GM12878 (cell line): ENCODE measurements at regions not wholly inside any gene's neighbourhood (a gene's known extent, or its start where the extent isn't known, plus 50 kb on each side); places are given as distances from the start of the nearest gene placed in this dataset.
"Not testable (repeated sequence)": the region's sequence is repeated elsewhere in the genome, so short reads cannot be mapped to it uniquely, and the experiment has no call there.

Experiments used
- ATAC-seq: fragments of 200-7000 bp; cut with Tn5 transposase; 3 replicates; pipeline ENCODE4 v1.9.1; 2020; ENCODE audit warnings: mild to moderate bottlenecking, moderate library complexity
- BruUV-seq: library from RNA; stranded (reverse); fragments of 400-500 nt; replicated peaks from 2 replicates; lab custom pipeline; 2021; lab: Mats Ljungman, UMichigan
- CTCF ChIA-PET: fragments of 300-600 bp; sonication (Branson Sonifier 250); formaldehyde crosslinking; extraction: SDS; loops from one replicate; lab custom pipeline; 2021; ENCODE audit warnings: inconsistent platforms; lab: Yijun Ruan, JAX
- POLR2A ChIA-PET: fragments of 350-600 bp; formaldehyde crosslinking; extraction: SDS; loops from one replicate; lab custom pipeline; 2021; ENCODE audit warnings: inconsistent platforms; lab: Charles Lee
- RAD21 ChIA-PET: fragments of 300-600 bp; sonication (Branson Sonifier 250); formaldehyde crosslinking; loops from one replicate; lab custom pipeline; 2023; ENCODE audit warnings: antibody characterized with exemption; ENCODE audit not compliant: unreplicated experiment; lab: Charles Lee
- SMC1A ChIA-PET: fragments of 300-600 bp; sonication (Branson Sonifier 250); formaldehyde crosslinking; loops from one replicate; lab custom pipeline; 2023; ENCODE audit not compliant: unreplicated experiment, uncharacterized antibody; lab: Charles Lee
- DNase-seq: peaks from one replicate; pipeline ENCODE4 v3.0.0-alpha.2; 2011; ENCODE audit warnings: low read depth, low spot score
- FAIRE-seq: peaks from 3 replicates; lab custom pipeline; 2011; peaks lifted over from hg19 to GRCh38; lab: Jason Lieb, UNC
- H2AFZ ChIP-seq: 2 replicates; pipeline ENCODE4 v1.6.0; 2011; ENCODE audit warnings: low read depth, low read length, control low read depth; ENCODE audit not compliant: control insufficient read depth
- H3K27ac ChIP-seq: 2 replicates; pipeline ENCODE4 v1.5.1; 2011; ENCODE audit warnings: control low read depth; ENCODE audit not compliant: control insufficient read depth, insufficient read depth
- H3K27me3 ChIP-seq, 2 experiments: replicated peaks in 1 of 2; 2 replicates each; pipeline versions ENCODE4 v1.6.0 to v1.6.1; 2011; ENCODE audit warnings: low read length in 1 of 2; ENCODE audit not compliant: control insufficient read depth in 2 of 2, insufficient read depth in 2 of 2
- H3K36me3 ChIP-seq, 2 experiments: 2 replicates each; pipeline ENCODE4 v1.5.1; 2011; ENCODE audit warnings: low read length in 1 of 2; ENCODE audit not compliant: control insufficient read depth in 2 of 2, insufficient read depth in 2 of 2
- H3K4me1 ChIP-seq: 2 replicates; pipeline ENCODE4 v1.6.1; 2011; ENCODE audit warnings: mild to moderate bottlenecking, low read length, moderate library complexity, mixed read lengths; ENCODE audit not compliant: control insufficient read depth, insufficient read depth
- H3K4me2 ChIP-seq: 2 replicates; pipeline ENCODE4 v1.6.0; 2011; ENCODE audit warnings: control low read depth; ENCODE audit not compliant: control insufficient read depth, insufficient read depth
- H3K4me3 ChIP-seq: fragments of 200-600 bp; sonication (generic); 2 replicates; pipeline ENCODE4 v1.5.1; 2016
- H3K79me2 ChIP-seq: 2 replicates; pipeline ENCODE4 v1.6.0; 2011; ENCODE audit warnings: low read length; ENCODE audit not compliant: control insufficient read depth, insufficient read depth
- H3K9ac ChIP-seq: 2 replicates; pipeline ENCODE4 v1.8.0; 2011; ENCODE audit warnings: low read length, control low read depth, mixed read lengths; ENCODE audit not compliant: control insufficient read depth, insufficient read depth
- H3K9me3 ChIP-seq: replicated peaks from 3 replicates; pipeline ENCODE4 v1.5.1; 2011; ENCODE audit warnings: mild to moderate bottlenecking, low read length; ENCODE audit not compliant: control insufficient read depth, insufficient read depth
- H4K20me1 ChIP-seq: 2 replicates; pipeline ENCODE4 v1.6.0; 2011; ENCODE audit not compliant: control insufficient read depth, insufficient read depth
- ATF3 ChIP-seq: IDR thresholded peaks from 2 replicates; pipeline ENCODE4 v1.6.1; 2011; ENCODE audit warnings: low read depth, mild to moderate bottlenecking, low read length, moderate library complexity, borderline replicate concordance; ENCODE audit errors: extremely low read depth
- ESRRA ChIP-seq: IDR thresholded peaks from 2 replicates; pipeline ENCODE4 v1.6.1; 2012; ENCODE audit warnings: mild to moderate bottlenecking, low read length, improper control_type of control experiment
- ZNF207 ChIP-seq: fragments of 450-650 bp; IDR thresholded peaks from 2 replicates; pipeline ENCODE4 v1.6.1; 2014; ENCODE audit warnings: antibody characterized with exemption, mild to moderate bottlenecking, borderline replicate concordance
- WGBS: methylation state at CpG from one replicate; pipeline ENCODE4 v1.1.6; 2016; ENCODE audit warnings: low lambda C conversion rate; ENCODE audit not compliant: insufficient replicate concordance, insufficient coverage; ENCODE audit errors: missing lambda C conversion rate; 5-methylcytosine and 5-hydroxymethylcytosine counted together
- in situ Hi-C: fragments of 300-500 bp; cut with MboI; formaldehyde crosslinking; loops from 9 replicates; pipeline ENCODE4 v1.14.3; 2018; ENCODE audit warnings: mixed read lengths
- intact Hi-C: fragments of 100-400 bp; cut with micrococcal nuclease; formaldehyde crosslinking; loops from one replicate; pipeline ENCODE4 v1.14.2; 2022; ENCODE audit not compliant: unreplicated experiment

GRCh38 chr1:118381197-118381869 lies 196.3 kb upstream of the SPAG17 start:
- in situ Hi-C loops, result no loop called here
- TF ChIP-seq ATF3 (no peak), ZNF207 (no peak), ESRRA (no peak)
- TF ChIP-seq, all 136 proteins: peak for 0
- Histone ChIP-seq H3K4me2 (no peak overlapping the region), H3K27ac (no peak overlapping the region), H2AFZ (no peak overlapping the region), H3K4me1 (no peaks in the 10 kb centered on the region), H3K9ac (no peak overlapping the region), H3K79me2 (no peaks in the 10 kb centered on the region), H3K36me3 (no peaks in the 10 kb centered on the region), H3K9me3 (no peaks in the 10 kb centered on the region), H3K4me3 (no peak overlapping the region), H4K20me1 (no peaks in the 10 kb centered on the region), H3K27me3 (no peaks in the 10 kb centered on the region)
- POLR2A ChIA-PET, result no interaction called here
- intact Hi-C loops, result no loop called here
- DNase-seq, result no peak
- ATAC-seq, result no peak
- SMC1A ChIA-PET, result no interaction called here
- FAIRE-seq, result no peak
- no TSS peak for BruUV-seq
- WGBS, result 0% methylated on average over 1 of the region's 1 CpG
- RAD21 ChIA-PET, result no interaction called here
- CTCF ChIA-PET, result interaction anchor here (1.2 kb wide), 1 partner anchor 76 kb away, joined by 3 read pairs; no protein-coding TSS in a partner anchor

GRCh38 chr1:118377183-118377582 lies 192.2 kb upstream of the SPAG17 start:
- BruUV-seq, H3K27me3 ChIP-seq, H3K9ac ChIP-seq, H3K4me2 ChIP-seq, H3K9me3 ChIP-seq, RAD21 ChIA-PET, DNase-seq, H4K20me1 ChIP-seq, H3K36me3 ChIP-seq, POLR2A ChIA-PET, intact Hi-C loops, H3K79me2 ChIP-seq, H3K27ac ChIP-seq, in situ Hi-C loops, CTCF ChIA-PET, H3K4me1 ChIP-seq, H3K4me3 ChIP-seq, H2AFZ ChIP-seq, FAIRE-seq, ATAC-seq: not testable (repeated sequence)
- WGBS, result 0% methylated on average over 2 of the region's 2 CpGs
- SMC1A ChIA-PET, result interaction anchor here (0.6 kb wide), 1 partner anchor 51 kb away, joined by 3 read pairs; no protein-coding TSS in a partner anchor
